Epithelial cell of proximal tubule (primary cell): ENCODE measurements at regions not wholly inside any gene's neighbourhood (a gene's known extent, or its start where the extent isn't known, plus 50 kb on each side); places are given as distances from the start of the nearest gene placed in this dataset.

Source experiments
- DNase-seq: peaks from one replicate; pipeline ENCODE4 v3.0.0-alpha.2; 2011; ENCODE audit warnings: low read depth
- H3K4me3 ChIP-seq: 2 replicates; pipeline ENCODE4 v1.5.1; 2011; ENCODE audit warnings: low read depth, mild to moderate bottlenecking, low read length
- CTCF ChIP-seq: conservative IDR thresholded peaks from 2 replicates; pipeline ENCODE4 v1.5.1; 2012; ENCODE audit warnings: low read depth, mild to moderate bottlenecking, low read length

- TF ChIP-seq CTCF, result no peak
- DNase-seq, result no peak
Observed at GRCh38 chr4:60879135-60879701, 320.9 kb upstream of the ADGRL3 start.

GRCh38 chr4:60884587-60884986 is 315.5 kb upstream of the ADGRL3 start:
- H3K4me3 ChIP-seq, result no peak overlapping the region
- no peak for DNase-seq

More at GRCh38 chr4:60879135-60879701, 320.9 kb upstream of the ADGRL3 start:
- H3K4me3 ChIP-seq, result no peak overlapping the region

GRCh38 chr4:60885011-60885410 is 315.1 kb upstream of the ADGRL3 start:
- no peak for DNase-seq
- H3K4me3 ChIP-seq, result no peak overlapping the region
- TF ChIP-seq CTCF, result no peak

More at GRCh38 chr4:60884587-60884986, 315.5 kb upstream of the ADGRL3 start:
- no peak for TF ChIP-seq CTCF

- H3K4me3 ChIP-seq, result no peak overlapping the region
- DNase-seq, result no peak
- TF ChIP-seq CTCF, result no peak
Observed at GRCh38 chr4:60890743-60891142, 309.4 kb upstream of the ADGRL3 start.

- DNase-seq, result no peak
- no peak for TF ChIP-seq CTCF
- no peak overlapping the region for H3K4me3 ChIP-seq
Observed at GRCh38 chr4:60891947-60892346, 308.2 kb upstream of the ADGRL3 start.

GRCh38 chr4:60897415-60897814 is 302.7 kb upstream of the ADGRL3 start:
- no peak for TF ChIP-seq CTCF
- DNase-seq, result no peak
- no peak overlapping the region for H3K4me3 ChIP-seq

- DNase-seq, result no peak
- no peak for TF ChIP-seq CTCF
- H3K4me3 ChIP-seq, result no peak overlapping the region
Observed at GRCh38 chr4:60905162-60905561, 295.0 kb upstream of the ADGRL3 start.
